A549 (cell line): ENCODE measurements at regions not wholly inside any gene's neighbourhood (a gene's known extent, or its start where the extent isn't known, plus 50 kb on each side); places are given as distances from the start of the nearest gene placed in this dataset.

Experiments
- ATAC-seq, 2 experiments: fragments of 200-7000 bp in 1 of 2; fragments of >200 bp in 1 of 2; cut with Nextera tagmentation in 1 of 2; cut with Tn5 transposase in 1 of 2; 3 replicates each; pipeline versions ENCODE4 v1.8.0 to v1.9.1; 2018 to 2020; ENCODE audit warnings: mild to moderate bottlenecking in 1 of 2, moderate library complexity in 1 of 2
- CTCF ChIA-PET: fragments of 300-600 bp; sonication (Branson Sonifier 250); formaldehyde crosslinking; extraction: SDS; loops from one replicate; lab custom pipeline; 2021; ENCODE audit warnings: antibody characterized with exemption, inconsistent platforms; lab: Yijun Ruan, JAX
- POLR2A ChIA-PET: fragments of 350-600 bp; formaldehyde crosslinking; extraction: SDS; loops from one replicate; lab custom pipeline; 2021; ENCODE audit warnings: antibody characterized with exemption, inconsistent platforms; lab: Yijun Ruan, JAX
- DNase-seq, 2 experiments: peaks; one replicate each; pipeline versions ENCODE4 v3.0.0 to v3.0.0-alpha.2; 2011 to 2016; ENCODE audit warnings: low read depth in 1 of 2, low spot score in 1 of 2
- FAIRE-seq: peaks from 2 replicates; lab custom pipeline; 2011; peaks lifted over from hg19 to GRCh38; lab: Jason Lieb, UNC
- H3K27ac ChIP-seq, 2 experiments: fragments of >200 bp; sonication (Bioruptor Twin); formaldehyde crosslinking; 3 replicates each; pipeline ENCODE4 v1.5.1; 2016 to 2017
- H3K4me1 ChIP-seq: fragments of >200 bp; sonication (Bioruptor Twin); formaldehyde crosslinking; 3 replicates; pipeline ENCODE4 v1.6.1; 2016
- H3K4me2 ChIP-seq: fragments of >200 bp; sonication (Bioruptor Twin); formaldehyde crosslinking; 3 replicates; pipeline ENCODE4 v1.6.1; 2016
- H3K4me3 ChIP-seq: fragments of >200 bp; sonication (Bioruptor Twin); formaldehyde crosslinking; 3 replicates; pipeline ENCODE4 v1.5.1; 2016
- H3K9me3 ChIP-seq: fragments of >200 bp; sonication (Bioruptor Twin); formaldehyde crosslinking; 3 replicates; pipeline ENCODE4 v1.6.1; 2016
- BHLHE40 ChIP-seq: IDR thresholded peaks from 2 replicates; pipeline ENCODE4 v1.6.1; 2012; ENCODE audit warnings: low read depth, low read length, inconsistent platforms
- CBX2 ChIP-seq: fragments of 200-600 bp; sonication (generic); IDR thresholded peaks from 2 replicates; pipeline ENCODE4 v1.6.1; 2016; ENCODE audit warnings: low read depth, mild to moderate bottlenecking, borderline replicate concordance
- EHF ChIP-seq: fragments of 250-450 bp; sonication (Bioruptor Pico); IDR thresholded peaks from 2 replicates; pipeline ENCODE4 v1.5.0; 2020; ENCODE audit warnings: mild to moderate bottlenecking
- EHMT2 ChIP-seq: fragments of 200-600 bp; sonication (generic); IDR thresholded peaks from 2 replicates; pipeline ENCODE4 v1.6.1; 2016; ENCODE audit warnings: antibody characterized with exemption, low read depth, mild to moderate bottlenecking, moderate library complexity
- FOXS1 ChIP-seq: fragments of 250-450 bp; sonication (Bioruptor Pico); IDR thresholded peaks from 2 replicates; pipeline ENCODE4 v1.5.0; 2020; ENCODE audit warnings: mild to moderate bottlenecking, moderate library complexity
- HOXB5 ChIP-seq: fragments of 250-450 bp; sonication (Bioruptor Pico); IDR thresholded peaks from 2 replicates; pipeline ENCODE4 v1.5.0; 2020; ENCODE audit warnings: mild to moderate bottlenecking, moderate library complexity
- JUN ChIP-seq, 2 experiments: fragments of >200 bp; sonication (Bioruptor Twin); formaldehyde crosslinking; IDR thresholded peaks; 2 replicates in 1 of 2; 3 replicates in 1 of 2; pipeline ENCODE4 v1.6.1; 2016 to 2017
- KDM5A ChIP-seq: fragments of 200-600 bp; sonication (generic); IDR thresholded peaks from 2 replicates; pipeline ENCODE4 v1.6.1; 2016; ENCODE audit warnings: antibody characterized with exemption, mild to moderate bottlenecking
- MAZ ChIP-seq: fragments of 150-350 bp; IDR thresholded peaks from 2 replicates; pipeline ENCODE4 v1.6.1; 2014; ENCODE audit warnings: antibody characterized with exemption, low read depth, low read length, borderline replicate concordance
- MYC ChIP-seq: IDR thresholded peaks from 2 replicates; pipeline ENCODE4 v1.6.1; 2012; ENCODE audit warnings: mild to moderate bottlenecking, inconsistent platforms, low read length, improper control_type of control experiment, borderline replicate concordance
- NR3C1 ChIP-seq: fragments of >200 bp; sonication (Bioruptor Twin); formaldehyde crosslinking; IDR thresholded peaks from 3 replicates; pipeline ENCODE4 v1.6.1; 2017
- PHF8 ChIP-seq: fragments of 200-600 bp; sonication (generic); IDR thresholded peaks from 2 replicates; pipeline ENCODE4 v1.6.1; 2016; ENCODE audit warnings: low read depth, mild to moderate bottlenecking, antibody characterized with exemption, moderate library complexity, borderline replicate concordance
- POLR2AphosphoS2 ChIP-seq: conservative IDR thresholded peaks from 2 replicates; pipeline ENCODE4 v1.6.1; 2012; ENCODE audit warnings: low read length, improper control_type of control experiment, inconsistent platforms
- RFX5 ChIP-seq: fragments of 450-650 bp; IDR thresholded peaks from 2 replicates; pipeline ENCODE4 v1.7.1; 2014; ENCODE audit warnings: antibody characterized with exemption, mild to moderate bottlenecking, moderate library complexity
- RNF2 ChIP-seq: fragments of 200-600 bp; sonication (generic); IDR thresholded peaks from 2 replicates; pipeline ENCODE4 v1.6.1; 2016; ENCODE audit warnings: low read depth, mild to moderate bottlenecking, antibody characterized with exemption, moderate library complexity, borderline replicate concordance
- SMC3 ChIP-seq: fragments of >200 bp; sonication (Bioruptor Twin); formaldehyde crosslinking; IDR thresholded peaks from 3 replicates; pipeline ENCODE4 v1.6.1; 2018; ENCODE audit warnings: inconsistent platforms
- SREBF2 ChIP-seq: fragments of 450-650 bp; IDR thresholded peaks from 2 replicates; pipeline ENCODE4 v1.6.1; 2014; ENCODE audit warnings: mild to moderate bottlenecking, moderate library complexity
- TP53 ChIP-seq: fragments of 250-450 bp; sonication (Bioruptor Pico); IDR thresholded peaks from 2 replicates; pipeline ENCODE4 v1.5.0; 2021; ENCODE audit warnings: mild to moderate bottlenecking, moderate library complexity
- ZC3H11A ChIP-seq: fragments of 450-650 bp; IDR thresholded peaks from 2 replicates; pipeline ENCODE4 v1.6.1; 2014; ENCODE audit warnings: antibody characterized with exemption, mild to moderate bottlenecking
- WGBS: methylation state at CpG from one replicate; pipeline ENCODE4 v1.1.6; 2017; ENCODE audit errors: missing lambda C conversion rate; 5-methylcytosine and 5-hydroxymethylcytosine counted together
- TF ChIP-seq, protein P1 (sequence below): IDR thresholded peaks from 2 replicates; pipeline ENCODE4 v1.6.1; 2012
- TF ChIP-seq, protein P2 (sequence below): IDR thresholded peaks from 2 replicates; pipeline ENCODE4 v1.6.1; 2012; ENCODE audit warnings: low read depth, borderline replicate concordance
- TF ChIP-seq, protein P3 (sequence below): fragments of 150-350 bp; IDR thresholded peaks from 2 replicates; pipeline ENCODE4 v1.6.1; 2014; ENCODE audit warnings: low read depth, mild to moderate bottlenecking, low read length
- TF ChIP-seq, protein P4 (sequence below): fragments of >200 bp; sonication (Bioruptor Twin); formaldehyde crosslinking; IDR thresholded peaks from 2 replicates; pipeline ENCODE4 v1.6.1; 2016
- TF ChIP-seq, protein P5 (sequence below): IDR thresholded peaks from 2 replicates; pipeline ENCODE4 v1.6.1; 2012

DNA sequence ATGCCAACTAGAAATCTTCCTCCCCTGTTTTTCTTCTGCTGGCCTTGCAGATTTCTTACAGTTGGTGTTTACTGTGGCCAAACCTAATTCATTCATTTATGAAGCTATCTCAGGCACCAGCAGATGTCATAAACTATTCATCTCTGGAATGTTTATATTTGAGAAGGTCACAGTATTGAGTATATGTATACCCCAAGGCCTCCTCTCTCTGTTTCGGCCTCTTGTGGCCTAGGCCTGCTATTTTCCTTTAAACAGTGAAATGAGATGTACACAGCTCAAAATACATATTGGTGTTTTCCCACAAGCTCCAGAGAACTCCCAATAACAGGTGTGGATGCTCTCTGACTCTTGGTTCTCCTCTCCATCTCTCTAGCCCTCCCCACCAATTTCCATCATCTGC lies 520.7 kb upstream of the CAMK1G start:
- FAIRE-seq: no peak
- CTCF ChIA-PET: no interaction called here
- 0% methylated on average over 1 of the region's 1 CpG for WGBS

DNA sequence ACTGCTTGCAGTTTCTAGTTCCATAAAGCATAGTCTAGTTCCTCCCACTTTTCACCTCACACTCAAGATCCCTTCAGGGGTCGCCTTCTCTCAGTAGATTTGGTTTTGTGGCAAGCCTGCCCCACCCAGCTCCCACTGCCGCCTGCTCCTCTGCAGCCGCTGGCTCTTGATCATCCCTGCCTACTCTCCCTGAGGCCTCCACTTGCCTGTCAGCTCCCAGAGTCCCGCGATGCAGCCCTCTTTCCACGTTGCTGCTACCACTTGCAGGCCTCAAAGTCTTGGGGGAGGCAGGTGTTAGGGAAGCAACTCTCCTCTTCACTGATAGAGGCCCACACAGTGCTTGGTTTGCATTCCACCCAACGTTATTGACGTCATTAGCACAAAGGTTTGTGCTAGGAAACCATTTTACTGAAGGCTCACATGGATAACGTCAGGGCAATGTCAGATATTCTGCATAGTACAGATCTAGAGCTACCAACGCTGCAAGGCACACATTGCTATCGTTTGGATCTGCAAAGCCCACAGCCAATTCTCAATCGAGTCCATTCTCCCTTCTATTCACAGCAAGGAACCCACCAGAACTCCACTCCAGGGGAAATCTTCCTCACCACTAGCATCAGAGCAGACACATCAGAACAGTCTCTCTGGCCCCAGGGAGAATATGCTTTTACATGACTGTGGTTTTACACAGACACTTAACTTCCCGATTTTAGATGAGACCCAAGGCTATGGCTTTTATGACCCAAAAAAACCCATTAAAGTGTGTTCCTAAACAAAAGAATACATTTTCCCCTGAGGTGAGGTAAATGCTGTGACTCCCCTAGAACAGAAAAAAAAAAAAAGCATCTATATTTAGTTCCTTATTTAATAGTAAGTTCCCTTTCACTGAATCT lies 519.5 kb upstream of the CAMK1G start:
- ChIA-PET POLR2A (no interaction called here), CTCF (no interaction called here)
- DNase-seq: no peak
- no peak for FAIRE-seq
- Histone ChIP-seq H3K27ac (no peak overlapping the region), H3K9me3 (no peaks in the 10 kb centered on the region), H3K4me3 (no peak overlapping the region), H3K4me1 (no peaks in the 10 kb centered on the region), H3K4me2 (no peak overlapping the region)
- 37% methylated on average over 13 of the region's 13 CpGs for WGBS
- no peak for TF ChIP-seq MYC
- no peak for TF ChIP-seq NR3C1
- TF ChIP-seq KDM5A: no peak
- TF ChIP-seq HOXB5 (CRISPR knock-in tag): no peak
- TF ChIP-seq, protein P1, sequence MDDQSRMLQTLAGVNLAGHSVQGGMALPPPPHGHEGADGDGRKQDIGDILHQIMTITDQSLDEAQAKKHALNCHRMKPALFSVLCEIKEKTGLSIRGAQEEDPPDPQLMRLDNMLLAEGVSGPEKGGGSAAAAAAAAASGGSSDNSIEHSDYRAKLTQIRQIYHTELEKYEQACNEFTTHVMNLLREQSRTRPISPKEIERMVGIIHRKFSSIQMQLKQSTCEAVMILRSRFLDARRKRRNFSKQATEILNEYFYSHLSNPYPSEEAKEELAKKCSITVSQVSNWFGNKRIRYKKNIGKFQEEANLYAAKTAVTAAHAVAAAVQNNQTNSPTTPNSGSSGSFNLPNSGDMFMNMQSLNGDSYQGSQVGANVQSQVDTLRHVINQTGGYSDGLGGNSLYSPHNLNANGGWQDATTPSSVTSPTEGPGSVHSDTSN: no peak
- TF ChIP-seq, protein P2, sequence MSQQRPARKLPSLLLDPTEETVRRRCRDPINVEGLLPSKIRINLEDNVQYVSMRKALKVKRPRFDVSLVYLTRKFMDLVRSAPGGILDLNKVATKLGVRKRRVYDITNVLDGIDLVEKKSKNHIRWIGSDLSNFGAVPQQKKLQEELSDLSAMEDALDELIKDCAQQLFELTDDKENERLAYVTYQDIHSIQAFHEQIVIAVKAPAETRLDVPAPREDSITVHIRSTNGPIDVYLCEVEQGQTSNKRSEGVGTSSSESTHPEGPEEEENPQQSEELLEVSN: no peak
- TF ChIP-seq EHMT2: no peak
- no peak for ATAC-seq

More for the DNA sequence above, 520.7 kb upstream of the CAMK1G start:
- Histone ChIP-seq H3K4me3 (no peak overlapping the region), H3K4me2 (no peak overlapping the region), H3K4me1 (no peaks in the 10 kb centered on the region), H3K9me3 (no peaks in the 10 kb centered on the region), H3K27ac (no peak overlapping the region)
- POLR2A ChIA-PET: no interaction called here
- DNase-seq (no peak), ATAC-seq (no peak)
- TF ChIP-seq EHF (CRISPR knock-in tag) (no peak), MAZ (no peak), FOXS1 (CRISPR knock-in tag) (no peak), BHLHE40 (no peak)
- TF ChIP-seq, protein P3, sequence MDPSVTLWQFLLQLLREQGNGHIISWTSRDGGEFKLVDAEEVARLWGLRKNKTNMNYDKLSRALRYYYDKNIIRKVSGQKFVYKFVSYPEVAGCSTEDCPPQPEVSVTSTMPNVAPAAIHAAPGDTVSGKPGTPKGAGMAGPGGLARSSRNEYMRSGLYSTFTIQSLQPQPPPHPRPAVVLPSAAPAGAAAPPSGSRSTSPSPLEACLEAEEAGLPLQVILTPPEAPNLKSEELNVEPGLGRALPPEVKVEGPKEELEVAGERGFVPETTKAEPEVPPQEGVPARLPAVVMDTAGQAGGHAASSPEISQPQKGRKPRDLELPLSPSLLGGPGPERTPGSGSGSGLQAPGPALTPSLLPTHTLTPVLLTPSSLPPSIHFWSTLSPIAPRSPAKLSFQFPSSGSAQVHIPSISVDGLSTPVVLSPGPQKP: no peak

DNA sequence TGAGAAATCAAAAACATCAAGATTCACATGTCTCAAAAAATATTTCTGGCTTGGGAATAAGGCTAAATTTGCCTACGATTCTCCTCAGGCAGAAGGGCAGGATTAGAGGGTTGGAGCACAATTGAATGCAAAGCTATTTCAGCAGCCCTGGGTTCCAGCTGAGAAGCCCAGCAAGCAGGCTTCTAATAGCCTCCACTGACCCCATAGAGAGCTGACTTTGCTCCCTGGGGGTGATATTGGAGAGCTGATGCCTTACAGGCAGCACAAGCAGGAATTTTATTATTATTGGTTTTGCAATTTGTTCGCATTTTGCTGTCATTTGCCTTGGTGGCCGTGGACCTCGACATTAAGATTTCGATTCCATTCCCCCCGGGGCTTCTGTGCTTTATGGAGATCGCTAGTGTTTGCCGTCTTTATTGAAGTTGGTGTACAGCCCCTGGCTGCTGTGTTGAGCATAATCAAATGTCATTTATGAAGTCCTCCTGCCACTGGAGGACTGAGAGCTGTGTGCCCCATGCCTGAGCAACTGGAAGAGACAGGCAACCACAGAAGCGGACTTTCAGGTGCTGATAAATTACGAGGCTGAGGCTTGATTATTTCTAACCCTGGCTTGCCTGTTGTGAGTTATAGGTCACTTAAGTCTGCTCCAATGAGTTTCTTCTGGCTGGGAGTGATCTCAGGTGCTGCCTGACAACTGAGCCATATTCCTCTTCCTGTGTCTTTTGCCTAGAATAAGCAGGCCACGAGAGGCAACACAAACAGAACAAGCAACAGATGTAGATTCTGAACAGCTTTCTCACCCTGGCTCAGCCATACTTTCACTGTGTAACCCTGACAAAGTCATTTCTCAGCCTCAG lies 518.4 kb upstream of the CAMK1G start:
- DNase-seq (no peak), ATAC-seq (no peak), FAIRE-seq (no peak)
- CTCF ChIA-PET: no interaction called here
- Histone ChIP-seq H3K4me3 (no peak overlapping the region), H3K4me1 (no peaks in the 10 kb centered on the region), H3K27ac (no peak overlapping the region), H3K4me2 (no peak overlapping the region), H3K9me3 (no peaks in the 10 kb centered on the region)
- WGBS: 43% methylated on average over 11 of the region's 11 CpGs
- POLR2A ChIA-PET: no interaction called here
- TF ChIP-seq TP53 (CRISPR knock-in tag): no peak
- no peak for TF ChIP-seq MAZ
- TF ChIP-seq, protein P3: no peak
- no peak for TF ChIP-seq ZC3H11A
- no peak for TF ChIP-seq PHF8
- no peak for TF ChIP-seq SMC3
- TF ChIP-seq, protein P4, sequence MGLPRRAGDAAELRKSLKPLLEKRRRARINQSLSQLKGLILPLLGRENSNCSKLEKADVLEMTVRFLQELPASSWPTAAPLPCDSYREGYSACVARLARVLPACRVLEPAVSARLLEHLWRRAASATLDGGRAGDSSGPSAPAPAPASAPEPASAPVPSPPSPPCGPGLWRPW: no peak
- no peak for TF ChIP-seq RNF2
- TF ChIP-seq, protein P5, sequence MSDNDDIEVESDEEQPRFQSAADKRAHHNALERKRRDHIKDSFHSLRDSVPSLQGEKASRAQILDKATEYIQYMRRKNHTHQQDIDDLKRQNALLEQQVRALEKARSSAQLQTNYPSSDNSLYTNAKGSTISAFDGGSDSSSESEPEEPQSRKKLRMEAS: no peak
- no peak for TF ChIP-seq CBX2
- TF ChIP-seq POLR2AphosphoS2: no peak
- no peak for TF ChIP-seq JUN (IDR thresholded peaks at IDR 0.05)
- TF ChIP-seq SREBF2: no peak
- TF ChIP-seq, protein P1: no peak
- TF ChIP-seq BHLHE40: no peak
- TF ChIP-seq, protein P2: no peak
- no peak for TF ChIP-seq RFX5
